Neuronal stem cell (in vitro differentiated cells): ENCODE measurements at regions not wholly inside any gene's neighbourhood (a gene's known extent, or its start where the extent isn't known, plus 50 kb on each side); places are given as distances from the start of the nearest gene placed in this dataset.

Source experiments
- DNase-seq: peaks from one replicate; pipeline ENCODE4 v3.0.0-alpha.2; 2013; ENCODE audit warnings: low spot score
- H2AFZ ChIP-seq: one replicate; pipeline ENCODE4 v1.6.1; 2013; ENCODE audit warnings: mild to moderate bottlenecking, low read length, inconsistent platforms
- H2AK5ac ChIP-seq: 2 replicates; pipeline ENCODE4 v1.6.1; 2013; ENCODE audit warnings: low read depth, mild to moderate bottlenecking, inconsistent platforms, low read length, moderate library complexity, mixed read lengths
- H2BK120ac ChIP-seq: 2 replicates; pipeline ENCODE4 v1.6.1; 2013; ENCODE audit warnings: low read depth, mild to moderate bottlenecking, inconsistent platforms, low read length, moderate library complexity, mixed read lengths
- H2BK12ac ChIP-seq: one replicate; pipeline ENCODE4 v1.6.1; 2013; ENCODE audit warnings: low read length, inconsistent platforms
- H2BK15ac ChIP-seq: 2 replicates; pipeline ENCODE4 v1.6.1; 2013; ENCODE audit warnings: mild to moderate bottlenecking, low read length, inconsistent platforms, mixed read lengths
- H2BK5ac ChIP-seq: one replicate; pipeline ENCODE4 v1.6.1; 2013; ENCODE audit warnings: inconsistent platforms, mild to moderate bottlenecking, low read length, moderate library complexity
- H3K14ac ChIP-seq: one replicate; pipeline ENCODE4 v1.6.1; 2013; ENCODE audit warnings: low read length, inconsistent platforms
- H3K18ac ChIP-seq: 2 replicates; pipeline ENCODE4 v1.6.1; 2013; ENCODE audit warnings: low read length, inconsistent platforms
- H3K23ac ChIP-seq: 2 replicates; pipeline ENCODE4 v1.6.1; 2013; ENCODE audit warnings: low read depth, mild to moderate bottlenecking, mixed read lengths, low read length, inconsistent platforms; ENCODE audit not compliant: poor library complexity
- H3K27ac ChIP-seq: replicated peaks from 3 replicates; pipeline ENCODE4 v1.5.1; 2013; ENCODE audit warnings: low read length, inconsistent platforms
- H3K27me3 ChIP-seq, 3 experiments: 2 replicates each; pipeline ENCODE4 v1.6.1; 2013; ENCODE audit warnings: low read length in 3 of 3, mild to moderate bottlenecking in 2 of 3, inconsistent platforms in 1 of 3, low read depth in 1 of 3, mixed read lengths in 1 of 3, moderate library complexity in 1 of 3; ENCODE audit not compliant: control insufficient read depth in 3 of 3, insufficient read depth in 3 of 3
- H3K36me3 ChIP-seq, 2 donors: replicated peaks in 1 of 2; 2 replicates each; pipeline ENCODE4 v1.6.1; 2013; ENCODE audit warnings: low read length in 2 of 2; ENCODE audit not compliant: control insufficient read depth in 2 of 2, insufficient read depth in 2 of 2
- H3K4ac ChIP-seq: 2 replicates; pipeline ENCODE4 v1.6.1; 2013; ENCODE audit warnings: inconsistent platforms, mild to moderate bottlenecking, low read length, moderate library complexity
- H3K4me1 ChIP-seq, 2 donors: 1 replicate in 1 of 2; 2 replicates in 1 of 2; pipeline ENCODE4 v1.6.1; 2013; ENCODE audit warnings: low read length in 2 of 2, low read depth in 1 of 2; ENCODE audit not compliant: control insufficient read depth in 2 of 2, insufficient read depth in 1 of 2
- H3K4me2 ChIP-seq: one replicate; pipeline ENCODE4 v1.6.1; 2013; ENCODE audit warnings: mild to moderate bottlenecking, low read length, inconsistent platforms; ENCODE audit not compliant: insufficient read depth, poor library complexity, severe bottlenecking
- H3K4me3 ChIP-seq, 2 donors: 2 replicates each; pipeline ENCODE4 v1.5.1; 2013; ENCODE audit warnings: low read length in 2 of 2, mild to moderate bottlenecking in 2 of 2, inconsistent platforms in 1 of 2, moderate library complexity in 1 of 2
- H3K79me1 ChIP-seq: one replicate; pipeline ENCODE4 v1.6.1; 2013; ENCODE audit warnings: low read depth, mild to moderate bottlenecking, inconsistent platforms, low read length, moderate library complexity
- H3K9ac ChIP-seq: one replicate; pipeline ENCODE4 v1.6.1; 2013; ENCODE audit warnings: mild to moderate bottlenecking, low read depth, low read length, inconsistent platforms; ENCODE audit not compliant: poor library complexity
- H3K9me3 ChIP-seq, 2 donors: replicated peaks in 1 of 2; 2 replicates each; pipeline versions ENCODE3 to v1.6.1; 2013; ENCODE audit warnings: low read length in 2 of 2, mild to moderate bottlenecking in 2 of 2, inconsistent platforms in 1 of 2, low read depth in 1 of 2, mixed read lengths in 1 of 2, moderate library complexity in 1 of 2; ENCODE audit not compliant: control insufficient read depth in 2 of 2, insufficient read depth in 1 of 2
- H4K8ac ChIP-seq: one replicate; pipeline ENCODE4 v1.6.1; 2013; ENCODE audit warnings: low read depth, mild to moderate bottlenecking, inconsistent platforms, low read length, moderate library complexity
- H4K91ac ChIP-seq: one replicate; pipeline ENCODE4 v1.6.1; 2013; ENCODE audit warnings: low read length, low read depth, mild to moderate bottlenecking, inconsistent platforms; ENCODE audit not compliant: poor library complexity
- WGBS, 2 donors: extraction: QIAGEN DNeasy Blood & Tissue Kit; methylation state at CpG; one replicate each; pipeline ENCODE4 v1.1.7; 2013; ENCODE audit warnings: missing lambda C conversion rate in 2 of 2, mixed read lengths in 1 of 2; ENCODE audit not compliant: insufficient read length in 2 of 2, insufficient replicate concordance in 1 of 2; ENCODE audit errors: extremely low coverage in 2 of 2; 5-methylcytosine and 5-hydroxymethylcytosine counted together

DNA sequence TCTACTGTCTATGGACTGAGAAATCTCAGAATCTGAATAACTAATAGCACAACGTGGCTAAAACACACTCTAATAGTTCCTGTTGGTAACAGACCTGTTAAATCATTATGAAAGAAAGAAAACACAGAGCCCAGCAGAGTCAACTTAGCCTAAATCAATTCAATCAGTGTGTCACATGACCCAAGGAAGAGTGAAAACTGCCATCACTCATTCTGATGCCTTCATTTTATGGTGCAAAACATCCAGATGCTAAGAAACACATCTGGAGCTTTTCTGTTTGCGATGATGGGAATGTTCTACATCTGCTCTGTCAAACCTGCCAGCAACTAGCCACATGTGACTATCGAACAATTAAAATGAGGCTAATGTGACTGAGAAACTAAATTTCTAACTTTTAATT is 295.7 kb upstream of the TRIB2 start:
- Histone ChIP-seq H3K36me3 (no peaks in the 10 kb centered on the region), H4K8ac (no peak overlapping the region), H3K27ac (no peak overlapping the region), H3K9me3 (no peaks in the 10 kb centered on the region), H3K79me1 (no peaks in the 10 kb centered on the region), H3K4me1 (peaks cover 3 to 13% of the 10 kb centered on the region in 2 donors), H3K4me3 (no peak overlapping the region), H2BK120ac (no peak overlapping the region), H3K23ac (no peak overlapping the region), H3K9ac (no peak overlapping the region), H2AFZ (peak overlapping the region; percentile 27), H2BK12ac (no peak overlapping the region), H3K4ac (no peak overlapping the region), H3K4me2 (no peak overlapping the region), H2BK5ac (no peak overlapping the region), H2BK15ac (no peak overlapping the region), H3K27me3 (no peaks in the 10 kb centered on the region), H4K91ac (no peak overlapping the region), H3K14ac (no peak overlapping the region), H3K18ac (no peak overlapping the region), H2AK5ac (no peak overlapping the region)
- WGBS, 2 donors: no CpG with 5 or more reads among the region's 3 CpGs
- DNase-seq: no peak

DNA sequence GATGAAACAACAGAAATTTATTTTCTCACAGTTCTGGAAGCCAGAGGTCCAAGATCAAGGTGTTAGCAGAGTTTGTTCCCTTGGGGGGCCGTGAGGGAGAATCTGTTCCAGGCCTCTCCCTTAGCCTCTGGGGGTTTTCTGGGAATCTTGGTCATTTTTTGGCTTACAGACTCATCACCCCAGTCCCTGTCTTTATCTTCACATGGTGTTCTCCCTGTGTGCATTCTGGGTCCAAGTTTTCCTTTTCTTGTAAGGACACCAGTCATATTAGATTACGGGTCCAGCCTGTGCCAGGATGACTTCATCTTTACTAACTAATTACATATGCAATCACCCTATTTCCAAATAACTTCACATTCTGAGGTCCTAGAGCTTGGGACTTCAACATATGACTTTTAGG is 292.5 kb upstream of the TRIB2 start:
- Histone ChIP-seq H2BK12ac (no peak overlapping the region), H2BK5ac (no peak overlapping the region), H3K27me3 (no peaks in the 10 kb centered on the region), H3K14ac (no peak overlapping the region), H2AK5ac (no peak overlapping the region), H3K4me1 (peaks cover 13 to 21% of the 10 kb centered on the region in 2 donors), H3K4ac (no peak overlapping the region), H3K27ac (no peak overlapping the region), H2BK15ac (no peak overlapping the region), H4K91ac (no peak overlapping the region), H2BK120ac (no peak overlapping the region), H3K36me3 (no peaks in the 10 kb centered on the region), H4K8ac (no peak overlapping the region), H3K4me2 (no peak overlapping the region), H3K9ac (no peak overlapping the region), H3K9me3 (no peaks in the 10 kb centered on the region), H3K4me3 (no peak overlapping the region), H3K79me1 (no peaks in the 10 kb centered on the region), H3K18ac (no peak overlapping the region), H3K23ac (no peak overlapping the region), H2AFZ (no peak overlapping the region)
- no peak for DNase-seq
- WGBS, 2 donors: no CpG with 5 or more reads among the region's 2 CpGs

DNA sequence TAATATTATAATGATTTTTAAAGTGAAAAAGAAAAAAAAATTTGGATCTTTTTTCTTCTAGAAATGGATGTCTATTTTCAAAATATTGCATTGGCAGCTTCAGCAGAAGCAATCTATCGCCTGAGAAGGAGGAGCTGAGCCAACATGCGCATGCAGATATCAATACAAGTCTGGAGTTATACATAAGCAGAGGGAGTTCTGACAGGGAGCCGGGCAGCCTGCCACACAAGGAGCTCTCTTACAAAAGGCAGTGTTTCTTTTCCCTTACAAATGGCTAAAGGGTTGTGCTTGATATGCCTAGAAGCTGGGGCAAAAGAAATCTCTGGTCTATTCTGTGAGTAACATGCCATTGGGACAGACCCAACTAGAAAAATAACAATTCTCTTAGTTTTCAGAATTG is 291.9 kb upstream of the TRIB2 start:
- Histone ChIP-seq H3K36me3 (no peaks in the 10 kb centered on the region), H2BK15ac (no peak overlapping the region), H3K14ac (no peak overlapping the region), H2BK120ac (no peak overlapping the region), H3K9me3 (no peaks in the 10 kb centered on the region), H2BK12ac (no peak overlapping the region), H3K79me1 (no peaks in the 10 kb centered on the region), H3K27me3 (no peaks in the 10 kb centered on the region), H3K18ac (no peak overlapping the region), H2AK5ac (no peak overlapping the region), H3K4me3 (no peak overlapping the region), H3K23ac (no peak overlapping the region), H3K27ac (no peak overlapping the region), H3K9ac (no peak overlapping the region), H4K8ac (no peak overlapping the region), H3K4ac (no peak overlapping the region), H2AFZ (no peak overlapping the region), H2BK5ac (no peak overlapping the region), H4K91ac (no peak overlapping the region), H3K4me2 (no peak overlapping the region), H3K4me1 (peaks cover 13 to 22% of the 10 kb centered on the region in 2 donors)
- no CpG with 5 or more reads among the region's 3 CpGs for WGBS, 2 donors
- DNase-seq: no peak

DNA sequence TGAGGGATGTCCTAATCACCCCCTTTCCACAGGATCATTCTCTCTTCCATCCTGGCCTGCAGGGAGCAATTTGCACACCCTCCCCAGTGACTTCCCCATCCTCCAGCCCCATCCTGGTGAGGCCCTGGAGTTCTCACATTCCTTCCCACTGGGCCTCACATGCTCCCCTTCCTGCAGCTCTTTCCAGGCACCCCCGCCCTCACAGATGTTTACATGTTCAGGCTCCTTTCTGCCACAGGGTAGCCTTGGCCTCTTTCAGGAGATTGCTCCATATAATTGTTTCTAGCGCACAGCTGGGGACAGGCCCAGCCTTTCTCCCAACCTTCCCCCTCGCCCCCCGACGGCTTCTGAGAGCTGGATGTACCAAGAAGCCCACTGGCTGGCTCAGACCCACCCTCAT is 288.4 kb upstream of the TRIB2 start:
- H4K8ac ChIP-seq: no peak overlapping the region
- H3K9me3 ChIP-seq: no peaks in the 10 kb centered on the region
- no CpG with 5 or more reads among the region's 5 CpGs for WGBS, 2 donors
- no peak for DNase-seq
- H3K79me1 ChIP-seq: no peaks in the 10 kb centered on the region
- no peak overlapping the region for H2BK15ac ChIP-seq
- H3K23ac ChIP-seq: no peak overlapping the region
- no peak overlapping the region for H2BK120ac ChIP-seq
- no peak overlapping the region for H3K27ac ChIP-seq
- peak overlapping the region; percentile 50 for H2BK12ac ChIP-seq
- H3K9ac ChIP-seq: no peak overlapping the region
- H3K4me3 ChIP-seq: no peak overlapping the region
- H3K4me1 ChIP-seq: peaks cover 13 to 26% of the 10 kb centered on the region in 2 donors
- H3K14ac ChIP-seq: no peak overlapping the region
- peak overlapping the region; percentile 24 for H3K4ac ChIP-seq
- H2AK5ac ChIP-seq: no peak overlapping the region
- no peaks in the 10 kb centered on the region for H3K27me3 ChIP-seq
- no peak overlapping the region for H3K4me2 ChIP-seq
- H3K36me3 ChIP-seq: no peaks in the 10 kb centered on the region
- H2AFZ ChIP-seq: peak overlapping the region; percentile 63
- H4K91ac ChIP-seq: no peak overlapping the region
- peak overlapping the region; percentile 87 for H3K18ac ChIP-seq
- no peak overlapping the region for H2BK5ac ChIP-seq
